Dendritic cell treated with granulocyte-macrophage colony-stimulating factor and Interleukin-4, amounts not matched to agents 40 ng/mL and 50 ng/mL, for 4 days (primary cell): ENCODE measurements at regions not wholly inside any gene's neighbourhood (a gene's known extent, or its start where the extent isn't known, plus 50 kb on each side); places are given as distances from the start of the nearest gene placed in this dataset.

Source experiments
- H3K27ac Mint-ChIP-seq: one replicate; pipeline ENCODE4 v1.8.0; 2022; ENCODE audit warnings: mild to moderate bottlenecking, mixed read lengths
- H3K27me3 Mint-ChIP-seq: one replicate; pipeline ENCODE4 v1.8.0; 2022; ENCODE audit warnings: mild to moderate bottlenecking, mixed read lengths
- H3K36me3 Mint-ChIP-seq: one replicate; pipeline ENCODE4 v1.8.0; 2022; ENCODE audit warnings: low read depth, mixed read lengths
- H3K4me1 Mint-ChIP-seq: one replicate; pipeline ENCODE4 v1.8.0; 2022; ENCODE audit warnings: low read depth, mixed read lengths
- H3K4me3 Mint-ChIP-seq: one replicate; pipeline ENCODE4 v1.8.0; 2022; ENCODE audit warnings: mild to moderate bottlenecking, moderate library complexity, mixed read lengths
- H3K9me3 Mint-ChIP-seq: one replicate; pipeline ENCODE4 v1.8.0; 2022; ENCODE audit warnings: mixed read lengths
- intact Hi-C: fragments of 100-400 bp; cut with micrococcal nuclease; formaldehyde crosslinking; loops from one replicate; pipeline ENCODE4 v1.15.0; 2022

GRCh38 chr3:186487819-186488218 is 56.4 kb downstream of the CRYGS start:
- H3K9me3 Mint-ChIP-seq, result no peaks in the 10 kb centered on the region
- intact Hi-C loops, result no loop called here
- no peak overlapping the region for H3K27ac Mint-ChIP-seq
- no peaks in the 10 kb centered on the region for H3K36me3 Mint-ChIP-seq
- H3K27me3 Mint-ChIP-seq, result peaks cover 2% of the 10 kb centered on the region
- H3K4me1 Mint-ChIP-seq, result no peaks in the 10 kb centered on the region
- H3K4me3 Mint-ChIP-seq, result no peak overlapping the region

- peaks cover 2% of the 10 kb centered on the region for H3K27me3 Mint-ChIP-seq
- no peaks in the 10 kb centered on the region for H3K9me3 Mint-ChIP-seq
- H3K4me1 Mint-ChIP-seq, result no peaks in the 10 kb centered on the region
- no peak overlapping the region for H3K4me3 Mint-ChIP-seq
- H3K36me3 Mint-ChIP-seq, result no peaks in the 10 kb centered on the region
- intact Hi-C loops, result no loop called here
- H3K27ac Mint-ChIP-seq, result no peak overlapping the region
Observed at GRCh38 chr3:186487037-186487436, 57.1 kb downstream of the CRYGS start.

- H3K4me3 Mint-ChIP-seq, result no peak overlapping the region
- intact Hi-C loops, result no loop called here
- H3K27me3 Mint-ChIP-seq, result no peaks in the 10 kb centered on the region
- H3K9me3 Mint-ChIP-seq, result no peaks in the 10 kb centered on the region
- H3K36me3 Mint-ChIP-seq, result no peaks in the 10 kb centered on the region
- peaks cover 8% of the 10 kb centered on the region for H3K4me1 Mint-ChIP-seq
- no peak overlapping the region for H3K27ac Mint-ChIP-seq
Observed at GRCh38 chr3:186483611-186484340, 60.4 kb downstream of the CRYGS start.

- no peak overlapping the region for H3K27ac Mint-ChIP-seq
- intact Hi-C loops, result no loop called here
- H3K27me3 Mint-ChIP-seq, result no peaks in the 10 kb centered on the region
- peaks cover 8% of the 10 kb centered on the region for H3K4me1 Mint-ChIP-seq
- no peaks in the 10 kb centered on the region for H3K9me3 Mint-ChIP-seq
- no peak overlapping the region for H3K4me3 Mint-ChIP-seq
- no peaks in the 10 kb centered on the region for H3K36me3 Mint-ChIP-seq
Observed at GRCh38 chr3:186481526-186481925, 62.7 kb downstream of the CRYGS start.

GRCh38 chr3:186477876-186478275 is 66.3 kb downstream of the CRYGS start:
- Mint-ChIP-seq H3K4me1 (peaks cover 8% of the 10 kb centered on the region), H3K27ac (no peak overlapping the region), H3K27me3 (no peaks in the 10 kb centered on the region), H3K9me3 (no peaks in the 10 kb centered on the region), H3K4me3 (no peak overlapping the region), H3K36me3 (no peaks in the 10 kb centered on the region)
- intact Hi-C loops, result no loop called here

GRCh38 chr3:186477033-186477432 is 67.1 kb downstream of the CRYGS start:
- Mint-ChIP-seq H3K9me3 (no peaks in the 10 kb centered on the region), H3K36me3 (no peaks in the 10 kb centered on the region), H3K4me1 (peaks cover 8% of the 10 kb centered on the region), H3K27ac (no peak overlapping the region), H3K4me3 (no peak overlapping the region), H3K27me3 (no peaks in the 10 kb centered on the region)
- intact Hi-C loops, result no loop called here

- H3K4me3 Mint-ChIP-seq, result no peak overlapping the region
- H3K27ac Mint-ChIP-seq, result no peak overlapping the region
- H3K4me1 Mint-ChIP-seq, result peaks cover 4% of the 10 kb centered on the region
- H3K27me3 Mint-ChIP-seq, result no peaks in the 10 kb centered on the region
- no peaks in the 10 kb centered on the region for H3K9me3 Mint-ChIP-seq
- intact Hi-C loops, result no loop called here
- no peaks in the 10 kb centered on the region for H3K36me3 Mint-ChIP-seq
Observed at GRCh38 chr3:186476541-186476940, 67.6 kb downstream of the CRYGS start.

GRCh38 chr3:186476044-186476468 is 68.1 kb downstream of the CRYGS start:
- intact Hi-C loops, result no loop called here
- Mint-ChIP-seq H3K4me3 (no peak overlapping the region), H3K36me3 (no peaks in the 10 kb centered on the region)

GRCh38 chr3:186473166-186473565 is 71.0 kb downstream of the CRYGS start:
- H3K4me3 Mint-ChIP-seq, result no peak overlapping the region

More at GRCh38 chr3:186476044-186476468, 68.1 kb downstream of the CRYGS start:
- Mint-ChIP-seq H3K27ac (no peak overlapping the region), H3K4me1 (no peaks in the 10 kb centered on the region), H3K9me3 (no peaks in the 10 kb centered on the region), H3K27me3 (no peaks in the 10 kb centered on the region)

GRCh38 chr3:186472456-186473008 is 71.6 kb downstream of the CRYGS start:
- H3K27ac Mint-ChIP-seq, result no peak overlapping the region
- peaks cover 1% of the 10 kb centered on the region for H3K27me3 Mint-ChIP-seq
- H3K4me1 Mint-ChIP-seq, result no peaks in the 10 kb centered on the region
- no peak overlapping the region for H3K4me3 Mint-ChIP-seq
- H3K36me3 Mint-ChIP-seq, result no peaks in the 10 kb centered on the region
- H3K9me3 Mint-ChIP-seq, result no peaks in the 10 kb centered on the region
- intact Hi-C loops, result no loop called here

More at GRCh38 chr3:186473166-186473565, 71.0 kb downstream of the CRYGS start:
- H3K27me3 Mint-ChIP-seq, result peaks cover 1% of the 10 kb centered on the region
- H3K9me3 Mint-ChIP-seq, result no peaks in the 10 kb centered on the region
- intact Hi-C loops, result no loop called here
- H3K4me1 Mint-ChIP-seq, result no peaks in the 10 kb centered on the region
- no peak overlapping the region for H3K27ac Mint-ChIP-seq
- H3K36me3 Mint-ChIP-seq, result no peaks in the 10 kb centered on the region

- no peak overlapping the region for H3K27ac Mint-ChIP-seq
- no peak overlapping the region for H3K4me3 Mint-ChIP-seq
- H3K4me1 Mint-ChIP-seq, result no peaks in the 10 kb centered on the region
- intact Hi-C loops, result no loop called here
- no peaks in the 10 kb centered on the region for H3K9me3 Mint-ChIP-seq
- no peaks in the 10 kb centered on the region for H3K36me3 Mint-ChIP-seq
- H3K27me3 Mint-ChIP-seq, result peaks cover 1% of the 10 kb centered on the region
Observed at GRCh38 chr3:186471771-186472170, 72.4 kb downstream of the CRYGS start.

GRCh38 chr3:186469525-186469924 is 74.7 kb downstream of the CRYGS start:
- peaks cover 1% of the 10 kb centered on the region for H3K27me3 Mint-ChIP-seq
- H3K4me3 Mint-ChIP-seq, result no peak overlapping the region
- no peaks in the 10 kb centered on the region for H3K36me3 Mint-ChIP-seq
- H3K27ac Mint-ChIP-seq, result no peak overlapping the region
- H3K9me3 Mint-ChIP-seq, result no peaks in the 10 kb centered on the region
- intact Hi-C loops, result no loop called here
- H3K4me1 Mint-ChIP-seq, result no peaks in the 10 kb centered on the region

- intact Hi-C loops, result no loop called here
- Mint-ChIP-seq H3K4me3 (no peak overlapping the region), H3K9me3 (no peaks in the 10 kb centered on the region), H3K4me1 (no peaks in the 10 kb centered on the region), H3K27ac (no peak overlapping the region), H3K36me3 (no peaks in the 10 kb centered on the region), H3K27me3 (peaks cover 1% of the 10 kb centered on the region)
Observed at GRCh38 chr3:186467969-186468368, 76.2 kb downstream of the CRYGS start.

GRCh38 chr3:186466391-186466974 is 77.7 kb downstream of the CRYGS start:
- no peaks in the 10 kb centered on the region for H3K36me3 Mint-ChIP-seq
- intact Hi-C loops, result no loop called here
- H3K4me3 Mint-ChIP-seq, result no peak overlapping the region
- H3K4me1 Mint-ChIP-seq, result no peaks in the 10 kb centered on the region
- peaks cover 1% of the 10 kb centered on the region for H3K27me3 Mint-ChIP-seq
- no peaks in the 10 kb centered on the region for H3K9me3 Mint-ChIP-seq
- no peak overlapping the region for H3K27ac Mint-ChIP-seq
